GM13977 (cell line): ENCODE measurements at regions not wholly inside any gene's neighbourhood (a gene's known extent, or its start where the extent isn't known, plus 50 kb on each side); places are given as distances from the start of the nearest gene placed in this dataset.

ENCODE experiments used
- DNase-seq: peaks from one replicate; pipeline ENCODE4 v3.0.0; 2012; ENCODE audit warnings: low spot score
- CTCF ChIP-seq: IDR thresholded peaks from 2 replicates; pipeline ENCODE4 v1.5.1; 2012; ENCODE audit warnings: mild to moderate bottlenecking, control low read depth; ENCODE audit not compliant: insufficient read depth; ENCODE audit errors: extremely low read depth, missing control alignments
- in situ Hi-C: fragments of 300-500 bp; cut with MboI; formaldehyde crosslinking; loops from one replicate; pipeline ENCODE4 v1.12.0; 2022; ENCODE audit warnings: low sequenced_read_pairs, low pct_unique_long_range_greater_than_20kb, mixed read lengths, inconsistent platforms; ENCODE audit not compliant: unreplicated experiment

GRCh38 chr9:99573085-99573484 lies 248.6 kb upstream of the NR4A3 start:
- no peak for DNase-seq
- no peak for TF ChIP-seq CTCF
- in situ Hi-C loops, result no loop called here

- no peak for DNase-seq
- TF ChIP-seq CTCF, result no peak
- in situ Hi-C loops, result no loop called here
These were observed 247.8 kb upstream of the NR4A3 start for GRCh38 chr9:99573886-99574285.

- no peak for DNase-seq
- no peak for TF ChIP-seq CTCF
- in situ Hi-C loops, result no loop called here
These were observed 245.7 kb upstream of the NR4A3 start for GRCh38 chr9:99576002-99576401.

- no peak for TF ChIP-seq CTCF
- no peak for DNase-seq
- in situ Hi-C loops, result no loop called here
These were observed 244.8 kb upstream of the NR4A3 start for GRCh38 chr9:99576876-99577275.

GRCh38 chr9:99577351-99577750 lies 244.3 kb upstream of the NR4A3 start:
- no peak for DNase-seq
- in situ Hi-C loops, result no loop called here
- TF ChIP-seq CTCF, result no peak

GRCh38 chr9:99578666-99579065 lies 243.0 kb upstream of the NR4A3 start:
- DNase-seq, result no peak
- in situ Hi-C loops, result no loop called here
- no peak for TF ChIP-seq CTCF

- TF ChIP-seq CTCF, result no peak
- DNase-seq, result no peak
- in situ Hi-C loops, result no loop called here
These were observed 241.7 kb upstream of the NR4A3 start for GRCh38 chr9:99579964-99580363.
